ENCODE measurements at regions not wholly inside any gene's neighbourhood (a gene's known extent, or its start where the extent isn't known, plus 50 kb on each side); places are given as distances from the start of the nearest gene placed in this dataset.

- ChIA-PET POLR2A (ENCODE audit: unreplicated experiment) (no interaction called here), CTCF (no interaction called here)
- Histone ChIP-seq H3K27ac (no peak overlapping the region), H3K9me2 (ENCODE audit: insufficient read depth) (no peaks in the 10 kb centered on the region), H3K36me3 (ENCODE audit: low read depth) (no peaks in the 10 kb centered on the region), H3K4me2 (no peak overlapping the region), H3K4me3 (no peak overlapping the region), H3K27me3 (ENCODE audit: insufficient read depth, low read depth) (no peaks in the 10 kb centered on the region), H3K79me2 (ENCODE audit: low read depth) (no peaks in the 10 kb centered on the region), H4K20me1 (ENCODE audit: insufficient read depth) (no peaks in the 10 kb centered on the region), H3K4me1 (replicated peaks; ENCODE audit: insufficient read depth) (0 out of 2 replicates have a peak, but pooled peaks cover 4% of the 10 kb centered on the region), H3F3A (ENCODE audit: insufficient read depth, low read depth) (no peaks in the 10 kb centered on the region), H3K9me3 (ENCODE audit: insufficient read depth, low read depth) (no peaks in the 10 kb centered on the region), H2AFZ (0 out of 2 replicates have a peak overlapping the region, but pooled peaks have one; percentile 1)
- no TSS peak for BruUV-seq (replicated peaks)
- intact Hi-C loops (cut with micrococcal nuclease; ENCODE audit: unreplicated experiment) = no loop called here
- no peak for DNase-seq
- TF ChIP-seq, protein P1, sequence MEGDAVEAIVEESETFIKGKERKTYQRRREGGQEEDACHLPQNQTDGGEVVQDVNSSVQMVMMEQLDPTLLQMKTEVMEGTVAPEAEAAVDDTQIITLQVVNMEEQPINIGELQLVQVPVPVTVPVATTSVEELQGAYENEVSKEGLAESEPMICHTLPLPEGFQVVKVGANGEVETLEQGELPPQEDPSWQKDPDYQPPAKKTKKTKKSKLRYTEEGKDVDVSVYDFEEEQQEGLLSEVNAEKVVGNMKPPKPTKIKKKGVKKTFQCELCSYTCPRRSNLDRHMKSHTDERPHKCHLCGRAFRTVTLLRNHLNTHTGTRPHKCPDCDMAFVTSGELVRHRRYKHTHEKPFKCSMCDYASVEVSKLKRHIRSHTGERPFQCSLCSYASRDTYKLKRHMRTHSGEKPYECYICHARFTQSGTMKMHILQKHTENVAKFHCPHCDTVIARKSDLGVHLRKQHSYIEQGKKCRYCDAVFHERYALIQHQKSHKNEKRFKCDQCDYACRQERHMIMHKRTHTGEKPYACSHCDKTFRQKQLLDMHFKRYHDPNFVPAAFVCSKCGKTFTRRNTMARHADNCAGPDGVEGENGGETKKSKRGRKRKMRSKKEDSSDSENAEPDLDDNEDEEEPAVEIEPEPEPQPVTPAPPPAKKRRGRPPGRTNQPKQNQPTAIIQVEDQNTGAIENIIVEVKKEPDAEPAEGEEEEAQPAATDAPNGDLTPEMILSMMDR (conservative IDR thresholded peaks at IDR 0.05) = no peak
- TF ChIP-seq EZH2 (IDR thresholded peaks at IDR 0.05; ENCODE audit: low read depth) = no peak
These were observed 90.7 kb upstream of the PRDM1 start for GRCh38 chr6:105995391-105995865.

DNA sequence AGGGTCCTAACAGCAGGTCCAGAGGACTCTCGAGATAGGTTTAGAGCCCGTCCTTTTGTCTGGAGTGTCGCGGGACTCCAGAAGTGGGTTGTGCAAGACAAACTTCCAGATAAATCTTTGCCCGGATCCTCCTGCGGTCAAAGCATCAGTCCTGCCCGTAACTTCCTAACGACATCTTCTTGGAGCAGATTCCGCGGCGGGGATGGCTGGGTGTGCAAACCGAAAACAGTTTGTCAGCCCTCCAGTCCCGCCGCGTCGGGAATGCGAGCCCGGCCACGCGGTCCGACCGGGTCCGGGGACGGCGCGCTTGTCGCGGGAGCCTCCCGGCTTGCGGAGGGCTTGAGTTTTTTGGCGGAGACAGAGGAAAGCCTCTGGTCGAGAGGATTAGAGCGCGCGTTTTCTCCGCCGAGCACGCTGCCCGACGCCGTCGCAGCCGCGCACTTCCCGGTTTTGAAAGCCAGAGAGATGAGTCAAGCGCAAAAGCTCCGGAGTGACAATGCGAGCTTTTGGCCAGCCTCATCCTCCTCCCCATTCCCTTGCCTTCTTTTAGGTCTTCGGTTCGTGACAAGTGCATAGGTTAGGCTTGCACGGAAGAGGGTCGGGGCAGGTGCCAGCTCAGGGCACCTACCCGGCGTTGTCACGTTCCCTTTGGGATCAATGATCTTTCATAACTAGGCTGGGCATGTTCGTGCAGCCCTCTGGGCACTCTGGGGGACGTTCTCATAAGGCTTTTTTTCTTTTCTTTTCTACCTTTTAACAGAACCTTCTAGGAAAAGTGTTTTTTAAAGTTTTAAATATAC lies 91.3 kb upstream of the PRDM1 start:
- Histone ChIP-seq H3K4me3 (no peak overlapping the region), H3F3A (ENCODE audit: insufficient read depth, low read depth) (no peaks in the 10 kb centered on the region), H3K27ac (no peak overlapping the region), H3K36me3 (ENCODE audit: low read depth) (no peaks in the 10 kb centered on the region), H3K4me2 (no peak overlapping the region), H3K79me2 (ENCODE audit: low read depth) (no peaks in the 10 kb centered on the region), H3K4me1 (replicated peaks; ENCODE audit: insufficient read depth) (0 out of 2 replicates have a peak, but pooled peaks cover 4% of the 10 kb centered on the region), H3K27me3 (ENCODE audit: insufficient read depth, low read depth) (no peaks in the 10 kb centered on the region), H2AFZ (no peak overlapping the region), H4K20me1 (ENCODE audit: insufficient read depth) (no peaks in the 10 kb centered on the region), H3K9me3 (ENCODE audit: insufficient read depth, low read depth) (no peaks in the 10 kb centered on the region), H3K9me2 (ENCODE audit: insufficient read depth) (no peaks in the 10 kb centered on the region)
- intact Hi-C loops (cut with micrococcal nuclease; ENCODE audit: unreplicated experiment) = no loop called here
- no peak for DNase-seq
- no peak for TF ChIP-seq EZH2 (IDR thresholded peaks at IDR 0.05; ENCODE audit: low read depth)
- TF ChIP-seq, protein P1 (conservative IDR thresholded peaks at IDR 0.05) = no peak
- ChIA-PET POLR2A (ENCODE audit: unreplicated experiment) (no interaction called here), CTCF (interaction anchor here (0.7 kb wide), 1 partner anchor 24 kb away, joined by 3 read pairs; no protein-coding TSS in a partner anchor)
- no TSS peak for BruUV-seq (replicated peaks)

GRCh38 chr6:105994118-105994590 lies 92.0 kb upstream of the PRDM1 start:
- no peaks in the 10 kb centered on the region for H3K9me3 ChIP-seq (ENCODE audit: insufficient read depth, low read depth)
- H2AFZ ChIP-seq = no peak overlapping the region
- 0 out of 2 replicates have a peak, but pooled peaks cover 4% of the 10 kb centered on the region for H3K4me1 ChIP-seq (replicated peaks; ENCODE audit: insufficient read depth)
- H3K4me3 ChIP-seq = no peak overlapping the region
- H3K79me2 ChIP-seq (ENCODE audit: low read depth) = no peaks in the 10 kb centered on the region
- no peak for DNase-seq
- H3K4me2 ChIP-seq = no peak overlapping the region
- no peak for TF ChIP-seq EZH2 (IDR thresholded peaks at IDR 0.05; ENCODE audit: low read depth)
- TF ChIP-seq, protein P1 (conservative IDR thresholded peaks at IDR 0.05) = no peak
- no peaks in the 10 kb centered on the region for H3F3A ChIP-seq (ENCODE audit: insufficient read depth, low read depth)
- ChIA-PET CTCF (interaction anchor here (0.7 kb wide), 1 partner anchor 25 kb away, joined by 3 read pairs; no protein-coding TSS in a partner anchor), POLR2A (ENCODE audit: unreplicated experiment) (interaction anchor here (0.8 kb wide), 1 partner anchor 130 kb away, joined by 4 read pairs; no protein-coding TSS in a partner anchor)
- H3K36me3 ChIP-seq (ENCODE audit: low read depth) = no peaks in the 10 kb centered on the region
- H4K20me1 ChIP-seq (ENCODE audit: insufficient read depth) = no peaks in the 10 kb centered on the region
- BruUV-seq (replicated peaks) = no TSS peak
- no peak overlapping the region for H3K27ac ChIP-seq
- intact Hi-C loops (cut with micrococcal nuclease; ENCODE audit: unreplicated experiment) = no loop called here
- no peaks in the 10 kb centered on the region for H3K9me2 ChIP-seq (ENCODE audit: insufficient read depth)
- no peaks in the 10 kb centered on the region for H3K27me3 ChIP-seq (ENCODE audit: insufficient read depth, low read depth)

Measured in PC-9 (cell line).